H1 (cell line): ENCODE measurements at regions not wholly inside any gene's neighbourhood (a gene's known extent, or its start where the extent isn't known, plus 50 kb on each side); places are given as distances from the start of the nearest gene placed in this dataset.

Experiments used
- CTCF ChIA-PET: fragments of 300-600 bp; sonication (Branson Sonifier 250); formaldehyde crosslinking; loops from one replicate; lab custom pipeline; 2021; ENCODE audit not compliant: partially characterized antibody; lab: Charles Lee
- POLR2A ChIA-PET: fragments of 300-600 bp; sonication (Branson Sonifier 250); formaldehyde crosslinking; loops from one replicate; lab custom pipeline; 2021; ENCODE audit warnings: inconsistent platforms; ENCODE audit not compliant: partially characterized antibody; lab: Charles Lee
- DNase-seq, 2 experiments: peaks; one replicate each; pipeline versions ENCODE4 v3.0.0 to v3.0.0-alpha.2; 2010 to 2022; ENCODE audit warnings: low spot score in 2 of 2, low read depth in 1 of 2, mixed read lengths in 1 of 2
- FAIRE-seq: peaks from 2 replicates; lab custom pipeline; 2011; peaks lifted over from hg19 to GRCh38; lab: Jason Lieb, UNC
- H2AFZ ChIP-seq: 2 replicates; pipeline ENCODE4 v1.8.1; 2012; ENCODE audit warnings: low read length, inconsistent platforms
- H2AK5ac ChIP-seq: 2 replicates; pipeline ENCODE4 v1.6.1; 2013; ENCODE audit warnings: low read depth, low read length
- H2BK120ac ChIP-seq: replicated peaks from 2 replicates; pipeline ENCODE3; 2013; ENCODE audit warnings: low read depth, low read length, inconsistent platforms
- H2BK12ac ChIP-seq: 2 replicates; pipeline ENCODE4 v1.6.1; 2013; ENCODE audit warnings: low read depth, low read length
- H2BK15ac ChIP-seq: 2 replicates; pipeline ENCODE4 v1.6.1; 2013; ENCODE audit warnings: low read length
- H2BK20ac ChIP-seq: 2 replicates; pipeline ENCODE4 v1.6.1; 2013; ENCODE audit warnings: low read length
- H2BK5ac ChIP-seq: 2 replicates; pipeline ENCODE4 v1.6.1; 2013; ENCODE audit warnings: low read depth, low read length
- H3K14ac ChIP-seq: 2 replicates; pipeline ENCODE4 v1.6.1; 2013; ENCODE audit warnings: inconsistent platforms; ENCODE audit not compliant: insufficient read length
- H3K18ac ChIP-seq: 2 replicates; pipeline ENCODE4 v1.6.1; 2013; ENCODE audit warnings: low read length; ENCODE audit errors: extremely low read depth
- H3K23ac ChIP-seq: 2 replicates; pipeline ENCODE4 v1.6.1; 2013; ENCODE audit warnings: inconsistent platforms; ENCODE audit not compliant: insufficient read length
- H3K23me2 ChIP-seq: 2 replicates; pipeline ENCODE4 v1.6.1; 2013; ENCODE audit warnings: low read depth, low read length
- H3K27ac ChIP-seq: 2 replicates; pipeline ENCODE4 v1.6.1; 2011; ENCODE audit warnings: low read depth, low read length, inconsistent platforms
- H3K27me3 ChIP-seq, 4 experiments: replicated peaks in 1 of 4; 1 replicate in 1 of 4; 2 replicates in 3 of 4; pipeline versions ENCODE4 v1.6.1 to v1.8.1; 2011 to 2013; ENCODE audit warnings: low read length in 3 of 4, mild to moderate bottlenecking in 3 of 4, inconsistent platforms in 2 of 4, mixed read lengths in 2 of 4, moderate library complexity in 1 of 4; ENCODE audit not compliant: control insufficient read depth in 3 of 4, insufficient read depth in 3 of 4; ENCODE audit errors: extremely low read depth in 1 of 4
- H3K36me3 ChIP-seq, 4 experiments: 2 replicates each; pipeline versions ENCODE4 v1.6.1 to v1.8.1; 2011 to 2013; ENCODE audit warnings: mild to moderate bottlenecking in 4 of 4, low read length in 3 of 4, moderate library complexity in 2 of 4, control low read depth in 1 of 4, inconsistent platforms in 1 of 4; ENCODE audit not compliant: insufficient read depth in 4 of 4, control insufficient read depth in 2 of 4
- H3K4ac ChIP-seq: replicated peaks from 2 replicates; pipeline ENCODE3; 2013; ENCODE audit warnings: low read length, low read depth, mixed read lengths, inconsistent platforms; ENCODE audit not compliant: insufficient read length
- H3K4me1 ChIP-seq, 4 experiments: replicated peaks in 1 of 4; 1 replicate in 1 of 4; 2 replicates in 3 of 4; pipeline versions ENCODE4 v1.6.1 to v1.8.1; 2011 to 2013; ENCODE audit warnings: low read length in 3 of 4, inconsistent platforms in 2 of 4, mixed read lengths in 1 of 4; ENCODE audit not compliant: insufficient read depth in 4 of 4, control insufficient read depth in 3 of 4
- H3K4me2 ChIP-seq, 2 experiments: 2 replicates each; pipeline versions ENCODE4 v1.6.1 to v1.8.1; 2011 to 2013; ENCODE audit warnings: low read depth in 2 of 2, low read length in 2 of 2, control low read depth in 1 of 2, inconsistent platforms in 1 of 2, mild to moderate bottlenecking in 1 of 2; ENCODE audit not compliant: insufficient read depth in 1 of 2
- H3K4me3 ChIP-seq, 4 experiments: fragments of 200-600, 300-600 bp in 1 of 4; sonication (generic), shearing (Covaris generic), sonication (Bioruptor Twin) in 1 of 4; 2 replicates each; pipeline versions ENCODE4 v1.5.1 to v1.8.1; 2011 to 2016; ENCODE audit warnings: low read length in 4 of 4, low read depth in 3 of 4, control low read depth in 2 of 4, inconsistent platforms in 2 of 4, mild to moderate bottlenecking in 2 of 4, mixed read lengths in 1 of 4, moderate library complexity in 1 of 4; ENCODE audit not compliant: insufficient read depth in 2 of 4; ENCODE audit errors: extremely low read depth in 1 of 4
- H3K56ac ChIP-seq: replicated peaks from 2 replicates; pipeline ENCODE3; 2013; ENCODE audit warnings: low read depth, mild to moderate bottlenecking, mixed read lengths, low read length, inconsistent platforms; ENCODE audit not compliant: insufficient read length
- H3K79me1 ChIP-seq: 2 replicates; pipeline ENCODE4 v1.6.1; 2013; ENCODE audit warnings: low read depth, low read length, control low read depth
- H3K79me2 ChIP-seq, 2 experiments: 2 replicates each; pipeline versions ENCODE4 v1.6.1 to v1.8.1; 2012 to 2013; ENCODE audit warnings: low read length in 2 of 2, mild to moderate bottlenecking in 2 of 2, inconsistent platforms in 1 of 2; ENCODE audit not compliant: insufficient read depth in 2 of 2, control insufficient read depth in 1 of 2
- H3K9ac ChIP-seq, 4 experiments: replicated peaks in 1 of 4; 1 replicate in 1 of 4; 2 replicates in 3 of 4; pipeline versions ENCODE4 v1.6.1 to v1.8.1; 2011 to 2013; ENCODE audit warnings: low read depth in 3 of 4, low read length in 3 of 4, control low read depth in 2 of 4, mild to moderate bottlenecking in 2 of 4, moderate library complexity in 2 of 4, inconsistent platforms in 1 of 4; ENCODE audit errors: extremely low read depth in 1 of 4
- H3K9me3 ChIP-seq, 2 experiments: 2 replicates each; pipeline versions ENCODE4 v1.6.1 to v1.8.1; 2012 to 2013; ENCODE audit warnings: mild to moderate bottlenecking in 2 of 2, moderate library complexity in 2 of 2, control low read depth in 1 of 2, inconsistent platforms in 1 of 2, low read depth in 1 of 2, low read length in 1 of 2, mixed read lengths in 1 of 2; ENCODE audit not compliant: insufficient read depth in 2 of 2
- H4K20me1 ChIP-seq, 2 experiments: replicated peaks in 1 of 2; 2 replicates each; pipeline versions ENCODE3 to v1.8.1; 2011 to 2013; ENCODE audit warnings: inconsistent platforms in 2 of 2, low read length in 2 of 2, mild to moderate bottlenecking in 1 of 2; ENCODE audit not compliant: insufficient read depth in 2 of 2, control insufficient read depth in 1 of 2
- H4K5ac ChIP-seq: 2 replicates; pipeline ENCODE4 v1.6.1; 2013; ENCODE audit warnings: low read length, low read depth, mixed read lengths, inconsistent platforms; ENCODE audit not compliant: insufficient read length
- H4K8ac ChIP-seq: 2 replicates; pipeline ENCODE4 v1.8.0; 2013; ENCODE audit warnings: mild to moderate bottlenecking, moderate library complexity, low read length, inconsistent platforms; ENCODE audit not compliant: insufficient read depth; ENCODE audit errors: extremely low read depth
- H4K91ac ChIP-seq: replicated peaks from 2 replicates; pipeline ENCODE3; 2013; ENCODE audit warnings: low read length, mixed read lengths, inconsistent platforms; ENCODE audit not compliant: insufficient read length
- BRCA1 ChIP-seq: IDR thresholded peaks from 2 replicates; pipeline ENCODE4 v1.6.1; 2012; ENCODE audit warnings: low read depth, low read length, improper control_type of control experiment
- EP300 ChIP-seq, 2 experiments: IDR thresholded peaks; 1 replicate in 1 of 2; 2 replicates in 1 of 2; pipeline ENCODE4 v1.6.1; 2011 to 2012; ENCODE audit warnings: low read depth in 2 of 2, low read length in 2 of 2, mild to moderate bottlenecking in 2 of 2, borderline replicate concordance in 1 of 2, inconsistent platforms in 1 of 2, moderate library complexity in 1 of 2
- SRF ChIP-seq: IDR thresholded peaks from 2 replicates; pipeline ENCODE4 v1.6.1; 2011; ENCODE audit warnings: mild to moderate bottlenecking, low read depth, low read length, moderate library complexity

DNA sequence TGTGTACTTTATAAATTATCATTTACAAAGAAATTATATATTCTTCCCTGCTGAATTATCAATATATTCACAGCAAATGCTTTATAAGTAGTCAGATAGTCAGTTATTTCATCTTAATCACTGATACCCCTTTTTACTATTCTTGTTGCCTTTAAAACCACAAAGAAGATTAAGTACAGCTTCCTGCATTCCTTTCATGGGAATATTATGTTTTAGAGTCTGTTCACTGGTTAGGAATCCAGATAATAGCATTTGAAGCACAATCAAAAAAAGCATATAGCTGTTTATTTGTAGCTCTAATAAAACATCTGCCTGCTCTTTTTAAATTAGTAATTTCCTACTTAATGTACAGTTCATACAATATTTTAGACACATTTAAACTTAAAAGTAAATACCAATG, 508.9 kb downstream of the FBXO15 start:
- Histone ChIP-seq H3K18ac (no peak overlapping the region), H2BK120ac (no peak overlapping the region), H4K5ac (no peak overlapping the region), H3K4me1 (no peaks in the 10 kb centered on the region), H3K9me3 (no peaks in the 10 kb centered on the region), H4K91ac (no peak overlapping the region), H3K36me3 (no peaks in the 10 kb centered on the region), H3K14ac (no peak overlapping the region), H3K56ac (no peak overlapping the region), H3K79me2 (no peaks in the 10 kb centered on the region), H2BK15ac (no peak overlapping the region), H3K4me2 (no peak overlapping the region), H3K27me3 (no peaks in the 10 kb centered on the region), H2AFZ (no peak overlapping the region), H2BK12ac (no peak overlapping the region), H4K8ac (no peak overlapping the region), H4K20me1 (no peaks in the 10 kb centered on the region), H2BK5ac (no peak overlapping the region), H2BK20ac (no peak overlapping the region), H3K79me1 (no peaks in the 10 kb centered on the region), H3K23me2 (no peaks in the 10 kb centered on the region), H2AK5ac (no peak overlapping the region), H3K27ac (no peak overlapping the region), H3K4ac (no peak overlapping the region), H3K23ac (no peak overlapping the region), H3K4me3 (no peak overlapping the region), H3K9ac (no peak overlapping the region)
- no peak for FAIRE-seq
- ChIA-PET POLR2A (no interaction called here), CTCF (no interaction called here)
- DNase-seq = no peak
- TF ChIP-seq EP300 (IDR thresholded peaks at IDR 0.05; ENCODE audit: borderline replicate concordance in 1 of 2, low read depth in 2 of 2, low read length in 2 of 2) = no peak
- TF ChIP-seq SRF = no peak
- no peak for TF ChIP-seq BRCA1
